Dendritic cell treated with granulocyte-macrophage colony-stimulating factor and Interleukin-4, amounts not matched to agents 40 ng/mL and 50 ng/mL, for 4 days (primary cell): ENCODE measurements at regions not wholly inside any gene's neighbourhood (a gene's known extent, or its start where the extent isn't known, plus 50 kb on each side); places are given as distances from the start of the nearest gene placed in this dataset.

Experiments used
- H3K27ac Mint-ChIP-seq: one replicate; pipeline ENCODE4 v1.8.0; 2022; ENCODE audit warnings: mild to moderate bottlenecking, mixed read lengths
- H3K27me3 Mint-ChIP-seq: one replicate; pipeline ENCODE4 v1.8.0; 2022; ENCODE audit warnings: mild to moderate bottlenecking, mixed read lengths
- H3K36me3 Mint-ChIP-seq: one replicate; pipeline ENCODE4 v1.8.0; 2022; ENCODE audit warnings: low read depth, mixed read lengths
- H3K4me1 Mint-ChIP-seq: one replicate; pipeline ENCODE4 v1.8.0; 2022; ENCODE audit warnings: low read depth, mixed read lengths
- H3K4me3 Mint-ChIP-seq: one replicate; pipeline ENCODE4 v1.8.0; 2022; ENCODE audit warnings: mild to moderate bottlenecking, moderate library complexity, mixed read lengths
- H3K9me3 Mint-ChIP-seq: one replicate; pipeline ENCODE4 v1.8.0; 2022; ENCODE audit warnings: mixed read lengths
- intact Hi-C: fragments of 100-400 bp; cut with micrococcal nuclease; formaldehyde crosslinking; loops from one replicate; pipeline ENCODE4 v1.15.0; 2022

GRCh38 chr1:56190806-56191365 lies 388.5 kb downstream of the PLPP3 start:
- Mint-ChIP-seq H3K4me3 (no peak overlapping the region), H3K27ac (no peak overlapping the region), H3K27me3 (peaks cover 10% of the 10 kb centered on the region), H3K4me1 (peaks cover 26% of the 10 kb centered on the region), H3K36me3 (no peaks in the 10 kb centered on the region), H3K9me3 (no peaks in the 10 kb centered on the region)
- intact Hi-C loops, result no loop called here

GRCh38 chr1:56189946-56190805 lies 389.2 kb downstream of the PLPP3 start:
- Mint-ChIP-seq H3K36me3 (no peaks in the 10 kb centered on the region), H3K4me3 (no peak overlapping the region), H3K9me3 (no peaks in the 10 kb centered on the region), H3K27me3 (peaks cover 7% of the 10 kb centered on the region), H3K4me1 (peaks cover 26% of the 10 kb centered on the region), H3K27ac (no peak overlapping the region)
- intact Hi-C loops, result no loop called here

- intact Hi-C loops, result no loop called here
- Mint-ChIP-seq H3K4me3 (no peak overlapping the region), H3K27ac (no peak overlapping the region), H3K4me1 (peaks cover 26% of the 10 kb centered on the region), H3K9me3 (no peaks in the 10 kb centered on the region), H3K36me3 (no peaks in the 10 kb centered on the region), H3K27me3 (peaks cover 7% of the 10 kb centered on the region)
These were observed 389.9 kb downstream of the PLPP3 start for GRCh38 chr1:56189454-56189853.

GRCh38 chr1:56188855-56189254 lies 390.5 kb downstream of the PLPP3 start:
- H3K27me3 Mint-ChIP-seq, result peaks cover 5% of the 10 kb centered on the region
- intact Hi-C loops, result no loop called here
- H3K4me1 Mint-ChIP-seq, result peaks cover 26% of the 10 kb centered on the region
- no peak overlapping the region for H3K27ac Mint-ChIP-seq
- H3K36me3 Mint-ChIP-seq, result no peaks in the 10 kb centered on the region
- no peak overlapping the region for H3K4me3 Mint-ChIP-seq
- no peaks in the 10 kb centered on the region for H3K9me3 Mint-ChIP-seq

GRCh38 chr1:56188221-56188620 lies 391.1 kb downstream of the PLPP3 start:
- H3K27ac Mint-ChIP-seq, result no peak overlapping the region
- intact Hi-C loops, result no loop called here
- no peaks in the 10 kb centered on the region for H3K36me3 Mint-ChIP-seq
- H3K4me3 Mint-ChIP-seq, result no peak overlapping the region
- H3K9me3 Mint-ChIP-seq, result no peaks in the 10 kb centered on the region
- peaks cover 26% of the 10 kb centered on the region for H3K4me1 Mint-ChIP-seq
- H3K27me3 Mint-ChIP-seq, result peaks cover 3% of the 10 kb centered on the region

GRCh38 chr1:56187405-56187804 lies 392.0 kb downstream of the PLPP3 start:
- Mint-ChIP-seq H3K4me1 (peaks cover 26% of the 10 kb centered on the region), H3K4me3 (no peak overlapping the region), H3K9me3 (no peaks in the 10 kb centered on the region), H3K27ac (no peak overlapping the region), H3K27me3 (peaks cover 3% of the 10 kb centered on the region), H3K36me3 (no peaks in the 10 kb centered on the region)
- intact Hi-C loops, result no loop called here

- Mint-ChIP-seq H3K4me3 (no peak overlapping the region), H3K27me3 (peaks cover 3% of the 10 kb centered on the region), H3K4me1 (peaks cover 13% of the 10 kb centered on the region), H3K9me3 (no peaks in the 10 kb centered on the region), H3K27ac (no peak overlapping the region), H3K36me3 (no peaks in the 10 kb centered on the region)
- intact Hi-C loops, result no loop called here
These were observed 393.9 kb downstream of the PLPP3 start for GRCh38 chr1:56185493-56185892.

- H3K9me3 Mint-ChIP-seq, result no peaks in the 10 kb centered on the region
- H3K4me3 Mint-ChIP-seq, result no peak overlapping the region
- peaks cover 1% of the 10 kb centered on the region for H3K27me3 Mint-ChIP-seq
- intact Hi-C loops, result no loop called here
- H3K27ac Mint-ChIP-seq, result no peak overlapping the region
- H3K4me1 Mint-ChIP-seq, result no peaks in the 10 kb centered on the region
- H3K36me3 Mint-ChIP-seq, result no peaks in the 10 kb centered on the region
These were observed 396.2 kb downstream of the PLPP3 start for GRCh38 chr1:56183151-56183550.

GRCh38 chr1:56180520-56181190 lies 398.7 kb downstream of the PLPP3 start:
- no peaks in the 10 kb centered on the region for H3K36me3 Mint-ChIP-seq
- no peaks in the 10 kb centered on the region for H3K4me1 Mint-ChIP-seq
- peaks cover 1% of the 10 kb centered on the region for H3K27me3 Mint-ChIP-seq
- H3K9me3 Mint-ChIP-seq, result no peaks in the 10 kb centered on the region
- H3K4me3 Mint-ChIP-seq, result no peak overlapping the region
- no peak overlapping the region for H3K27ac Mint-ChIP-seq
- intact Hi-C loops, result no loop called here

GRCh38 chr1:56179543-56179942 lies 399.8 kb downstream of the PLPP3 start:
- no peaks in the 10 kb centered on the region for H3K9me3 Mint-ChIP-seq
- no peaks in the 10 kb centered on the region for H3K36me3 Mint-ChIP-seq
- no peaks in the 10 kb centered on the region for H3K27me3 Mint-ChIP-seq
- H3K4me1 Mint-ChIP-seq, result no peaks in the 10 kb centered on the region
- H3K27ac Mint-ChIP-seq, result no peak overlapping the region
- intact Hi-C loops, result no loop called here
- H3K4me3 Mint-ChIP-seq, result no peak overlapping the region

GRCh38 chr1:56175211-56175610 lies 404.2 kb downstream of the PLPP3 start:
- no peak overlapping the region for H3K27ac Mint-ChIP-seq
- intact Hi-C loops, result no loop called here
- no peaks in the 10 kb centered on the region for H3K9me3 Mint-ChIP-seq
- H3K4me1 Mint-ChIP-seq, result no peaks in the 10 kb centered on the region
- no peaks in the 10 kb centered on the region for H3K36me3 Mint-ChIP-seq
- H3K27me3 Mint-ChIP-seq, result peaks cover 9% of the 10 kb centered on the region
- no peak overlapping the region for H3K4me3 Mint-ChIP-seq

GRCh38 chr1:56174176-56174885 lies 405.0 kb downstream of the PLPP3 start:
- intact Hi-C loops, result no loop called here
- H3K4me3 Mint-ChIP-seq, result no peak overlapping the region
- H3K9me3 Mint-ChIP-seq, result no peaks in the 10 kb centered on the region
- H3K27me3 Mint-ChIP-seq, result peaks cover 9% of the 10 kb centered on the region
- no peaks in the 10 kb centered on the region for H3K4me1 Mint-ChIP-seq
- no peak overlapping the region for H3K27ac Mint-ChIP-seq
- no peaks in the 10 kb centered on the region for H3K36me3 Mint-ChIP-seq

GRCh38 chr1:56173736-56174135 lies 405.6 kb downstream of the PLPP3 start:
- Mint-ChIP-seq H3K9me3 (no peaks in the 10 kb centered on the region), H3K27ac (no peak overlapping the region), H3K4me3 (no peak overlapping the region), H3K4me1 (no peaks in the 10 kb centered on the region), H3K36me3 (no peaks in the 10 kb centered on the region), H3K27me3 (peaks cover 9% of the 10 kb centered on the region)
- intact Hi-C loops, result no loop called here

GRCh38 chr1:56171670-56172069 lies 407.7 kb downstream of the PLPP3 start:
- Mint-ChIP-seq H3K27me3 (peaks cover 15% of the 10 kb centered on the region), H3K27ac (no peak overlapping the region), H3K36me3 (no peaks in the 10 kb centered on the region), H3K4me3 (no peak overlapping the region), H3K4me1 (no peaks in the 10 kb centered on the region), H3K9me3 (no peaks in the 10 kb centered on the region)
- intact Hi-C loops, result no loop called here
